ENCODE measurements at regions not wholly inside any gene's neighbourhood (a gene's known extent, or its start where the extent isn't known, plus 50 kb on each side); places are given as distances from the start of the nearest gene placed in this dataset.
A peak's percentile ranks its signal among the peaks of the same experiment; 100 is the strongest.

DNA sequence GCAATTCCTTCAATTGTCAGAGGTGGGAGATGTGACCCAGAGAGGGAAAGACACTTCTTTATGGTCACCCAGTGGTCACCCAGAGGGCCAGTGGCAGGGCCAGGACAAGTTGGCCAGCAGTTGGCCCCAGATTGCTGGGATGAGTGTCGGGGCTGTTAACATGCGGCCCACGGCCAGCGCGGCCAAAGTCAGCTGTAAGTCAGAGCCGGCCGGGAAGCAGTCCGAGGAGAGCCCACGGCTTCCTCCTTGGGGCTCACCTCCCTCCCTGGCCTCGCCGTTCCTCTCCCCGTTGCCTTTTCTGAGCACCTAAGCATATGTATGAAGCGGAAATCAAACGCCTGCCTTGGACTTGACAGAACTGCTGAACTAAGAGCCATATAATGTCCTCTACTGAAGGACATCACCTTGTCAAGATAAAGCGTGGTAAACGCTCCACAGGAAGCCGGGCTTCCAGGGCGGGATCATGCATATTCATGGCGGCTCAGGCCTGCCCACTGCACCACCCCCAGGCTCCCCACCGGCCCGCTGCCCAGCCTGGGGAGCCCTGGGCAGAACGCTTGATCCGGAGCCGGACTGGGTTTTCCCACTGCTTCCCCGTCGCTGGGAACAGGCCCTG lies 245.4 kb upstream of the POU3F1 start:
- H3K36me3 ChIP-seq (ENCODE audit: control insufficient read depth, insufficient read depth, low read length) = no peaks in the 10 kb centered on the region
- peak overlapping the region; percentile 38 for H3K4me3 ChIP-seq (ENCODE audit: low read depth, low read length)
- H3K9me3 ChIP-seq (ENCODE audit: control insufficient read depth, insufficient read depth, low read length) = no peaks in the 10 kb centered on the region
- no peaks in the 10 kb centered on the region for H3K27me3 ChIP-seq (ENCODE audit: control insufficient read depth, insufficient read depth, low read length)
- H3K4me1 ChIP-seq (ENCODE audit: control insufficient read depth, insufficient read depth, low read length) = peaks cover 27% of the 10 kb centered on the region
- no peak overlapping the region for H3K9ac ChIP-seq (ENCODE audit: low read depth, low read length)
- H3K27ac ChIP-seq (ENCODE audit: low read depth, low read length) = no peak overlapping the region

GRCh38 chr1:38291336-38291735 lies 244.7 kb upstream of the POU3F1 start:
- peaks cover 34% of the 10 kb centered on the region for H3K4me1 ChIP-seq (ENCODE audit: control insufficient read depth, insufficient read depth, low read length)
- no peak overlapping the region for H3K9ac ChIP-seq (ENCODE audit: low read depth, low read length)
- H3K27me3 ChIP-seq (ENCODE audit: control insufficient read depth, insufficient read depth, low read length) = no peaks in the 10 kb centered on the region
- H3K9me3 ChIP-seq (ENCODE audit: control insufficient read depth, insufficient read depth, low read length) = no peaks in the 10 kb centered on the region
- no peaks in the 10 kb centered on the region for H3K36me3 ChIP-seq (ENCODE audit: control insufficient read depth, insufficient read depth, low read length)
- H3K4me3 ChIP-seq (ENCODE audit: low read depth, low read length) = no peak overlapping the region
- H3K27ac ChIP-seq (ENCODE audit: low read depth, low read length) = no peak overlapping the region

DNA sequence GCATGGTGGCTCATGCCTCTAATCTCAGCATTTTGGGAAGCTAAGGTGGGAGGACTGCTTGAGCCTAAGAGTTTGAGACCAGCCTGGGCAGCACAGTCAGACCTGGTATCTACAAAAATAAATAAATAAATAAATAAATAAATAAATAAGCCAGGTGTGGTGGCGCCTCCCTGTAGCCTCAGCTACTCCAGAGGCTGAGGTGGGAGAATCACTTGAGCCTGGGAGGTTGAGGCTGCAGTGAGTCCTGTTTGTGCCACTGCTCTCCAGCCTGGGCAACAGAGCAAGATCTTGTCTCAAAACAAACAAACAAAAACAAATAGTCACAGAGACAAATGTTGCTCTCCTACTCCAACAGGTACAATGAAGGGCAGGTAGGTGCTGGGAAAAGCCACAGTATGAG lies 242.4 kb upstream of the POU3F1 start:
- Histone ChIP-seq H3K27ac (ENCODE audit: low read depth, low read length) (no peak overlapping the region), H3K9me3 (ENCODE audit: control insufficient read depth, insufficient read depth, low read length) (no peaks in the 10 kb centered on the region), H3K4me3 (ENCODE audit: low read depth, low read length) (no peak overlapping the region), H3K4me1 (ENCODE audit: control insufficient read depth, insufficient read depth, low read length) (peaks cover 53% of the 10 kb centered on the region), H3K36me3 (ENCODE audit: control insufficient read depth, insufficient read depth, low read length) (no peaks in the 10 kb centered on the region), H3K9ac (ENCODE audit: low read depth, low read length) (no peak overlapping the region), H3K27me3 (ENCODE audit: control insufficient read depth, insufficient read depth, low read length) (no peaks in the 10 kb centered on the region)

DNA sequence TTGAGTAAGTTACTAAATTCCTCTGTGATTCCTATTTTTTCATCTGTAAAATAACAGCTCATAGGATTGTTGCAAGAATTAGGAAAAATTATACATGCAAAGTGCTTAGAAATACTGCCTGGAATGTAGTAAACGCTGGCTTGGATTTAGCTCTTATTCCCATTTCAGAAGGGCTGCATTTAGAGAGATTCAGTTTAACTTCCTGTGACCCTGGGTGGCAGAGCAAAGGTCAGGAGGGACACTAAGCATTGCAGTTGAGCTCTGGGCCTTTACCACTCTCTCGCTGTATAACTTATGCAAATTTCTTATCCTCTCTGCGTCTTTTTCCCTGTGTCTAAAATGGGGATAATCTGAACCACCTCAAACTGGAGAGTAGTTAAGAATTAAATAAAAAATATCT lies 241.0 kb upstream of the POU3F1 start:
- Histone ChIP-seq H3K9me3 (ENCODE audit: control insufficient read depth, insufficient read depth, low read length) (no peaks in the 10 kb centered on the region), H3K4me1 (ENCODE audit: control insufficient read depth, insufficient read depth, low read length) (peaks cover 49% of the 10 kb centered on the region), H3K4me3 (ENCODE audit: low read depth, low read length) (no peak overlapping the region), H3K27ac (ENCODE audit: low read depth, low read length) (no peak overlapping the region), H3K36me3 (ENCODE audit: control insufficient read depth, insufficient read depth, low read length) (no peaks in the 10 kb centered on the region), H3K27me3 (ENCODE audit: control insufficient read depth, insufficient read depth, low read length) (no peaks in the 10 kb centered on the region), H3K9ac (ENCODE audit: low read depth, low read length) (no peak overlapping the region)

DNA sequence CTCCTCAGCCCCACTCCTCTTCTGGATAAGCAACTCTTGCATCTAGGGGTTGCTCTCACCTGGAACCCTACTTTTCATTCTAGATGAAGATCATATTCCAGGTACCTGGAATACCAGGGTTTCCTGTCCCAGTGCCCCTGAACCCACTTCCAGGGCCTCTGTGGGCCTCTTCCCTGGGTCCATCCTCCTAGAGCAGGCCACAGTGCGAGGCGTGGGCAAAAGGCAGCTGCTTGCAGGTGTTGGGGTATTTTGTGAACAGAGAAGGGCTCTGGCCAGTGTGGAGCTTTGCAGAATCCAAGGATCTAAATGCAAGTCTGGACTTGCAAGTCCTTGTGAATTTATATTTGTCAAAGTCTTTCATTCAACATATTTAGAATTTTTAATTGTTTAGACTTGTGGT lies 240.4 kb upstream of the POU3F1 start:
- Histone ChIP-seq H3K9ac (ENCODE audit: low read depth, low read length) (no peak overlapping the region), H3K9me3 (ENCODE audit: control insufficient read depth, insufficient read depth, low read length) (no peaks in the 10 kb centered on the region), H3K4me3 (ENCODE audit: low read depth, low read length) (no peak overlapping the region), H3K27ac (ENCODE audit: low read depth, low read length) (no peak overlapping the region), H3K27me3 (ENCODE audit: control insufficient read depth, insufficient read depth, low read length) (no peaks in the 10 kb centered on the region), H3K4me1 (ENCODE audit: control insufficient read depth, insufficient read depth, low read length) (peaks cover 44% of the 10 kb centered on the region), H3K36me3 (ENCODE audit: control insufficient read depth, insufficient read depth, low read length) (no peaks in the 10 kb centered on the region)

DNA sequence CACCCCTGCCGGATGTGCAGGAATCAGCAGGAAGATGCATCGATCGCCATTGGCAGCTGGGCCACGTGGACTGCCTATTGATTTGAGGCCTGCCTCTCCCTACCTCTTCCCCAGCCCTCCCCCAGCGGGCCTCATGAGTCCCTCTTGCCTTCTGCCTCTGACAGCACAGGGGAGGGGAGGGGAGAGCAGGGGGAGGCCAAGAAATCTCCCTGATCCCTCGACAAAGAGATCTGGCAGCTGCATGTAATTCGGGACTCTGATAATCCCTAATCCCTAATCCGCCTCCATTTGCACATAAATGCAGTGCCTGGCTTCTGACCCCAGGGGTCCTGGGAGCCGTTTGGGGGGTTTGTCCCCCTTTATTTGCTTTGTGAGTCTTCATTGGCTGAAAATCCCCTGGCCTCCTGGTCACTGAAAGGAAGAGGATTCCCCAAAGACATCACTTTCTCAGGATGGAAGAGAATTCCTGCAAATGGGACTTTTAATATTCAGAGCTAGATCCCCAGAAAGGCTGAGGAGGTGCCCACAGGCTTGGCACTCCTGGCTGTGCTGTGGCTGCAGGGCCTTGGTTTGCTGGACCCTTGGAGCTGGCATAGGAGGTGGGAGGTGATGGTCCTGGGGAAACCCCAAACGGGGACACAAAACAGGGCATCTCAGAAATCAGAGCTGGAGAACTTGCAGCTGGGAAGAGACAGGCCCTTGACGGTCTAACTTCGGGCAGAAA lies 239.4 kb upstream of the POU3F1 start:
- Histone ChIP-seq H3K36me3 (ENCODE audit: control insufficient read depth, insufficient read depth, low read length) (no peaks in the 10 kb centered on the region), H3K27ac (ENCODE audit: low read depth, low read length) (peak overlapping the region; percentile 73), H3K4me3 (ENCODE audit: low read depth, low read length) (no peak overlapping the region), H3K9ac (ENCODE audit: low read depth, low read length) (no peak overlapping the region), H3K9me3 (ENCODE audit: control insufficient read depth, insufficient read depth, low read length) (no peaks in the 10 kb centered on the region), H3K27me3 (ENCODE audit: control insufficient read depth, insufficient read depth, low read length) (no peaks in the 10 kb centered on the region), H3K4me1 (ENCODE audit: control insufficient read depth, insufficient read depth, low read length) (peaks cover 33% of the 10 kb centered on the region)

DNA sequence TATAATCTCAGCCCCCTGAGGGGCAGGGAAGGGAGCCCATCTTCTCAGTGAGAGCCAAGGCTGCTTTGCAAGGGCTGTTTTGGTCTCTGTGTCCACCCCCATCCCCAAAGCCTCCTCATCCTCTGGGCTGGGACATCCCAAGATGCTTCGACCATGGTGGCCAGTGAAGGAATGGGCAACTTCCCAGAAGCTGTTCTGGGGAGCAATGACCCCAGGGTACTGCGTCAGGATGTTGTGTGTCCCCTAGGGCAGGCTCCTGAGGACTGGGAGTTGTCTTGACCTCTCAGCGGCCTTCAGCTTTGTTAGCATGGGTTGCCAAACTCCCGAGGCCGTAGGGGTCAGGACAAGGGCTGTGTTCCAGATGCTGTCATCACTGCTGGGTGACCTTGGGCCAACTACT lies 238.4 kb upstream of the POU3F1 start:
- Histone ChIP-seq H3K9me3 (ENCODE audit: control insufficient read depth, insufficient read depth, low read length) (peaks cover 1% of the 10 kb centered on the region; the same call in 1 of the 2 replicates), H3K4me1 (ENCODE audit: control insufficient read depth, insufficient read depth, low read length) (peaks cover 33% of the 10 kb centered on the region), H3K27me3 (ENCODE audit: control insufficient read depth, insufficient read depth, low read length) (no peaks in the 10 kb centered on the region), H3K4me3 (ENCODE audit: low read depth, low read length) (no peak overlapping the region), H3K36me3 (ENCODE audit: control insufficient read depth, insufficient read depth, low read length) (no peaks in the 10 kb centered on the region), H3K27ac (ENCODE audit: low read depth, low read length) (no peak overlapping the region), H3K9ac (ENCODE audit: low read depth, low read length) (no peak overlapping the region)

DNA sequence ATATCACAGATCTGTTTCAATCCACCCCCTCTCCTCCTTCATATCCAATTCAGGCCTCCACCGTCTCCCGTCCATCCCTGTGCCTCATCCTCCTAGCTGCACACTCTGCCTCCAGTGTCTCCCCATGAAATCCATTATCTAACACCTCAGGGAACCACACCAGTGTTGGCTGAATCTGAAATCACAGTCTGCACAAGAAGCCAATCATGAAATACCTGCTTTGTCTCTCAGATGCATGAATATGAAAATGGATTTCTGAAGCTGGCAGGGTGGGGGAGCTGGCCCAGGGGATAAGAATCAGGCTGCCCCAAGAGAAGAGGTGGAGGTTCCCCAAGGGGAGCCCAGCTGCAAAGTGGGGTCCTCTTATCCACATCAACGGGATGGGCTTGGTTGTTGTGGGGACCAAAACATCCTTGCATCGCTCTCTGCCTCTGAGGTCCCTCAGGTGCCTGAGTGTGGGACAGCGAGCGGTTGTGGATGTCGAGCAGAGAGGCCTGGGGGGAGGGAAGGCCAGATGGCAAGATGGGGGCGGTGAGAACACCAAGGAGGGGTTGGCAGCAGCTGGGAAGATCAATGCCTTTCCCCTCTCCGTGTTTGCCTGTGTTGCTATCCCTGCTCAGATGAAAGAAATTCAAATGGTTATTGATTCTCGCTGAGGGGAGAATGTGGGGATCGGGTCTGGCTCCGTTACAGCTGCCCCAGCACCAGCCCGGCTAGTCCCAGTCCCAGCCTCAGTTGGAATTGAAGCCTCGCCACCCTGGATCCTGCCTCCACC lies 237.3 kb upstream of the POU3F1 start:
- Histone ChIP-seq H3K27ac (ENCODE audit: low read depth, low read length) (no peak overlapping the region), H3K36me3 (ENCODE audit: control insufficient read depth, insufficient read depth, low read length) (no peaks in the 10 kb centered on the region), H3K4me3 (ENCODE audit: low read depth, low read length) (no peak overlapping the region), H3K9me3 (ENCODE audit: control insufficient read depth, insufficient read depth, low read length) (peaks cover 9% of the 10 kb centered on the region), H3K4me1 (ENCODE audit: control insufficient read depth, insufficient read depth, low read length) (peaks cover 33% of the 10 kb centered on the region), H3K27me3 (ENCODE audit: control insufficient read depth, insufficient read depth, low read length) (no peaks in the 10 kb centered on the region), H3K9ac (ENCODE audit: low read depth, low read length) (no peak overlapping the region)

- no peaks in the 10 kb centered on the region for H3K36me3 ChIP-seq (ENCODE audit: control insufficient read depth, insufficient read depth, low read length)
- H3K4me3 ChIP-seq (ENCODE audit: low read depth, low read length) = no peak overlapping the region
- no peaks in the 10 kb centered on the region for H3K27me3 ChIP-seq (ENCODE audit: control insufficient read depth, insufficient read depth, low read length)
- H3K27ac ChIP-seq (ENCODE audit: low read depth, low read length) = no peak overlapping the region
- peaks cover 14% of the 10 kb centered on the region for H3K9me3 ChIP-seq (ENCODE audit: control insufficient read depth, insufficient read depth, low read length)
- no peak overlapping the region for H3K9ac ChIP-seq (ENCODE audit: low read depth, low read length)
- H3K4me1 ChIP-seq (ENCODE audit: control insufficient read depth, insufficient read depth, low read length) = peaks cover under 1% of the 10 kb centered on the region; the same call in 1 of the 2 replicates
Observed at GRCh38 chr1:38279148-38279547, 232.6 kb upstream of the POU3F1 start.

DNA sequence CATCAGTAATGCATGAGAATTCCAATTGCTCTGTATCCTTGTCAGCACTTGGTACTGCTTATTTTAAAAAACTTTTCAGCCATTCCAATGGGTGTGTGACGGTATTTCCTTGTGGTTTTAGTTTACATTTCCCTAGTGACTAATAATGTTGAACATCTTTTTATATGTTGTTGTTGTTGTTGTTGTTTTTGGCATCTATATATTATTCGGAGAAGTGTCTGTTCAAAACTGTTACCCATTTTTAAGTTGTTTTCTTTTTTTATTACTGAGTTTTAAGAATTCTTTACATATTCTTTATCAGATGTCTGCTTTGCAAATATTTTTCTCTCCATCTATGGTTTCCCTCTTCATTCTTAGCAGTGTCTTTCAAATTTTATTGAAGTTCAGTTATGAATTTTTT lies 231.1 kb upstream of the POU3F1 start:
- no peaks in the 10 kb centered on the region for H3K36me3 ChIP-seq (ENCODE audit: control insufficient read depth, insufficient read depth, low read length)
- no peak overlapping the region for H3K4me3 ChIP-seq (ENCODE audit: low read depth, low read length)
- no peaks in the 10 kb centered on the region for H3K27me3 ChIP-seq (ENCODE audit: control insufficient read depth, insufficient read depth, low read length)
- no peak overlapping the region for H3K9ac ChIP-seq (ENCODE audit: low read depth, low read length)
- 0 out of 2 replicates have a peak, but pooled peaks cover 8% of the 10 kb centered on the region for H3K4me1 ChIP-seq (ENCODE audit: control insufficient read depth, insufficient read depth, low read length)
- no peak overlapping the region for H3K27ac ChIP-seq (ENCODE audit: low read depth, low read length)
- H3K9me3 ChIP-seq (ENCODE audit: control insufficient read depth, insufficient read depth, low read length) = peaks cover 14% of the 10 kb centered on the region

DNA sequence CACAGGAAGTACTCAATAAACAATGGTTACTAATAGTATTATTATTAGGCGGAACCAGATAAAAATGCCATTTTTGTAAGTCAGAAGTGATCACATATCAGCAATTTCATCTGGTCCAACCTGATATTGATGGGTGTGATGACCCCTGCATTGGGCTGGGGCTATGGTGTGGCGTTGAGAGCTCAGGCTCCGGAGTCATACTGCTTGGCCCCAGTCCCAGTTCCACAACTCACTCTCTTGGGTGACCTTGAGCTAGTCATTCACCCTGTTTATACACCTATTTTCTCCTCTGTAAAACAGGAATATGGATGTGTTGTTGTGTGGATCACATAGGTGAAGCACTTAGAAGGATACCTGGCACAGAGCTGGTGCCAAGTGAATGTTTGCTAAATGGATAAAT lies 229.4 kb upstream of the POU3F1 start:
- Histone ChIP-seq H3K4me3 (ENCODE audit: low read depth, low read length) (no peak overlapping the region), H3K9ac (ENCODE audit: low read depth, low read length) (no peak overlapping the region), H3K4me1 (ENCODE audit: control insufficient read depth, insufficient read depth, low read length) (peaks cover 21% of the 10 kb centered on the region), H3K9me3 (ENCODE audit: control insufficient read depth, insufficient read depth, low read length) (peaks cover 14% of the 10 kb centered on the region), H3K36me3 (ENCODE audit: control insufficient read depth, insufficient read depth, low read length) (no peaks in the 10 kb centered on the region), H3K27ac (ENCODE audit: low read depth, low read length) (no peak overlapping the region), H3K27me3 (ENCODE audit: control insufficient read depth, insufficient read depth, low read length) (no peaks in the 10 kb centered on the region)

All from HUES48 (cell line).